NCI-H446 (cell line): ENCODE measurements at regions not wholly inside any gene's neighbourhood (a gene's known extent, or its start where the extent isn't known, plus 50 kb on each side); places are given as distances from the start of the nearest gene placed in this dataset.

ENCODE experiments used
- DNase-seq, 2 experiments: peaks; one replicate each; lab custom pipeline; 2025; lab: John Stamatoyannopoulos, UW

DNA sequence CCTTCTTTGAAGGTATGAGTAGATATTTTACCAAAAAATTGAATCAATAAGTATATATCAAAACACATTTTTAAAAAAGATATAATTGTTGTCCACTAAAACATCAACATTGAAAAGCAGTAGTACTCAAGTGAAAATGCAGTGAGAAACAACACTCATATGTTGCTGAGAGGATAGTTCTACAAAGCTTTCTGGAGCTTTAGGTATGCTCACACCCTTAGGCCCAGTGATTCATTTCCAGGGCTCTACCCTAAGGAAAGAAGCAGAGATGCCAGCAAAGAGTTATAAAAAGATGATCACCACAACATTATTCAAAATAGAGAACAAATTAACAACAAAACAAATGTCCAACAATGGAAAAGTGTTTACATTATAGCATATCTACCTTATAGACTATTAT, 197.3 kb upstream of the CCDC150 start:
- no peak for DNase-seq

DNA sequence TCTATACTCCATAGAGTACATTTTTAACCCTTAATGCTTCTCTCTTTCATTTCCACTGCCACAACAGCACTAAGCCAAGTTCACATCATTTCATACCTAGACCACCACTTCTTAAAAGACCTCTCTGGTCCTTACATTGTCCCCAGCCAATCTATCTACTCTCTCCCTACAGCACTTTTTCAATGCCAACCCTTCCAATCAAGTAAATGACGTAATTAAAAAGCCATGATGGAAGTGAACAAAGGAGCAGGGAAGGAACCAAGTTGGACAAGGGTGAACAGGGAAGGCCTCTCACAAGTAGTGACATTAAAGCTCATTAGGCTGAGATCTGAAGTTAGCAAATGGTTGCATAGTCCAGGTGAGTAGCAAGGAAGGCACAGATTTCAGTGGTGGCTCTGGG, 195.1 kb upstream of the CCDC150 start:
- no peak for DNase-seq

DNA sequence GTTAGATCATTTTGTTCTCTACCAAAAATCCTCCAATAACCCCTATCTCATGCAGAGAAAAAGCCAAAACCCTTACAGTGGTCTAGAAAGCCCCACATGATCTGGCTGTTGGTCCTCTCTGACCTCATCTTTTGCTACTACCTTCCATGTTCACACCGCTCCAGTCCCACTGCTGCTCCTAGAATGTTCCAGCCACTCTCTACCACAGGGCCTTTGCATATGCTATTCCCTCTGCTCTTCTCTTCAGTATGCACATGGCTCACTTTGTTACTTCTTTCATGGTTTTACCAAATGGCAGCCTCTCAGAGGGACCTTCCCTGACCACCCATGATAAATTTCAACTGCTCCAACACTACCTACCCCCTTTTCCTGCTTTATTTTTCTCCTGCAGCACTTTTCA, 193.5 kb upstream of the CCDC150 start:
- no peak for DNase-seq

DNA sequence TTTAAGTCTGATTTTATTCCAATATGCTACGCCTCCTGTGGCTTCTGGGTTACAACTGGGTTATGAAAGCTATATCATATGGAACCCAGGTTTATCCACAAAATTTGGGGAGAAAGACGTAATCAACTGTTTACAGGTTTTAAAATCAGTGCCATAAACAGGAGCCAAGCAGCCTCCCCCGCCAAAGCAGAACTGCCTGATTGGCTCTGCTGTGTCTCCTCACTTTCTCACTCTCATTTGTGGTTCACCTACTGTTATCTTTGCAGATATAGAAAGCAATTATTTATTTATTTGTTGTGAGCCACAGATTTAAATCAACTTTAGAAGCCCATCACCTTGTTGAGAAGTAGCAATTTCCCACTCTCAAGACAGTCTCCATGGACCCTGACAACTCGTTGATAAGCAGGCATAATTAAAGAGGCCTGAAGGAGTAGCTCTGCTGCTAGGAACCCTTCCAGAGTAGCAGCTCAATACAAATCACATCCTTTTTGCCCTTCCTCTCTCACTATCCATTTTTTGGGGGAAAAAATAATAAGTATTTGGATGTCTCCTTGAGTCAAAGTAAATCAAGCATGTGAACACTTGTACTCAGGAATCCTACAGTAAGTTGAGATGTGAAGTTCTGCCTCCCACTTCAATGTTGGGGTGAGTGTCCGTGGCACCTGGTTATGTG, 191.0 kb upstream of the CCDC150 start:
- DNase-seq = no peak

DNA sequence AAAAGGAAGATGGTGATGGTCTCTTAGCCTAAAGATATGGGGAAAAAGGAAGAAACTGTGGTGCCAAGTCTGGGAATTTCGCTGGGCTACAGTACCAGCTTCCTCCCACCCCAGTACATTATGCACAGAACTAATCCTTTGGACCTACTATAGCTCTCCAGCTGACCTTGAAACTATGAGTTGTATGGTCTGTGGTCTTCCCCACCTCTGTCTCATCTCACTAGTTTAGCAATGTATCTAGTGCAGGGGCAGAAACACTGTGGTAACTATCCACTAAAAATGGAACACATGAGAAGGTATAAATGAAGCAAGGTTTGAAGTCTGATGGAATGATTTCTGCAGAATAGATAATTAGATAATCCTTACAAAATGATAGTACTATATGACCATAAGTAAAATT, 190.4 kb upstream of the CCDC150 start:
- no peak for DNase-seq

DNA sequence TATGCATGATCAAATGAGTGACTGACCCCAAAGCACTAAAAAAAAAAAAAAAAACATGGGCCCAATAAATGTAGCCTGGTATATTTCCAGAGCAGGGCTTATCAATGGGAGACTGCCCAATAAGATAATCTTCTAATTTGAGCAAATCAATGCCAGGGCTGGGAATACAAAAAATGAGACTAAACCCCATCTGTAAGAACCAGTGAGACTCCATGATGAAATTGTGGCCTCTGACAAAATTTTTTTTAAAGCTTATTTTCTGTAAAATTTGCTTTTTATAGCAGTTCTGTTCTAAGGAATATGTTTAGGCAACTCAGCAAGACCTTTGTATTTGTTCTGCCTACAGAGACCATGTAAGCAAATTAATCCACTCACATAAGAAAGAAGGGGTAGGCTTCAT, 186.8 kb upstream of the CCDC150 start:
- no peak for DNase-seq

DNA sequence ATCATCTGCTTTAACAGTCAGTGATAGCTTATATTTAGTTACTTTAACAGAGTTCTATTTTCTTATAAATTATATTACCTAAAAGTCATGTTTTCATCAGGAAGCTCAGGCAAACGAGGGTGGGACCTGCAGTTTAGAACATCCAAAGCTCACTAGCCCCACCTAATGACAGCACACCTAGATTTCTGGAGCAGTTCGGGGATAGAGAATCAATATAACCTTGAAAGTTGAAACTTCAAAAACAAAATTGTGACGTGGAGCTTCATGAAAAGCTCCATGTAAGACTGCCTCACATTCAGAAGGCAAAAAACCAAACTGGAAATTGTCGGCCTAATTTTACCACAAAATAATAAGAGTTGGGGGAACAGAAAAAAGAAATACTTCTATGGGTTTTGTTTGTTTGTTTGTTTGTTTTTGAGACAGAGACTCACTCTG, 185.9 kb upstream of the CCDC150 start:
- peak in 1 of 2 experiments; percentile 16 for DNase-seq

DNA sequence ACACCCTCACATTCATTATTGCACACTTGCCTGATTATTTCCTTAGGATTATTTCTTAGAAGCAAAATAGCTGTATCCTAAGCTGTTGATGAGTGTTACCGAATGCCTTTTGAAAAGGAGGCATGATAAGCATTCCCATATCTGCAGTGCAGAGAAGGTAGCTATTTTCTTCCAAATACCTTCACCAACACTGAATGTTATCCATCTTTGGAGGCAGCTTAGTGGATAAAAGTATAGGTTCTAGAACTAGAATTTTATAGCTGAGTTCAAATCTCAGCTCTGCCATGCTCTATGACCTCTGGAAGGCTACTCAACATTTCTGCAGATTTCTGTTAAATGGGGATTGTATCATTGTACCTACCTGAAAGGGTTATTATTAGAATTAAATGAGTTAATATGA, 185.0 kb upstream of the CCDC150 start:
- no peak for DNase-seq

DNA sequence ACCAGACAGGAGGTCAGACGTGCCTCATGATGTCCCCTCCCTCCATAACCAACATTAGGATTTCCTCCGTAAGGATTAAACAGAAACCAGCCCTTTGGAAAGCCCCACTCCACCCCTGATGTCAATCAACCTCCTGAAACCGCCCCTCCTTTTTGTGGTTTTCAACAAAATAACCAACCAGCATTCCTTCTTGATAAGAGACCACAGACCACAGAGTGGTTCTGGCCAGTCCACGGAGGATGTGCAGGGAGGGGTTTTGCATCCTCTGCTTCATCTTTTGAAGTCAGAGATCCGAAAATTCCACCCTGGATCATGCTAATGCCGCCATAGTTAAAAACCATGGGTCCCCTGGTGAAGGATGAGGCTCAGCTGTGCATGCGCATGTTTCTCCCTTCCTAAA, 180.0 kb upstream of the CCDC150 start:
- no peak for DNase-seq

DNA sequence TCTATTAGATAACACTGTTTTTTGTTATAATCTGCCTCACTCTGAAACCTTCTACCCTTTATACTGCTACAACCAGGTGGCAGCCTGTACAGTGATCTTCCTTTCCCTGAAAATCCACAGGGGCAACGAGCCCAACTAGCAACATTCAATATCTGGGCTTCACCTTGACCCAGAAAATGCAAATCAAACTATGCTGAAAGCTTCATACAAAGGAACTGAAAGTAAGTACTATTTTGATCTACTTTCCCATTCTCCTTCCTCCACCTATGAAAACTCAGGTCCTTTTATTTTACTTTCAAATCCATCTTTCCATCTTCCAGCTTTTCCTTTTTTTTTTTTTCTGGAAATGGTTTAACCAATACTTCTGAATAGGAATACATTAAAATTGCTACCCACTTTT, 175.8 kb upstream of the CCDC150 start:
- DNase-seq = no peak

DNA sequence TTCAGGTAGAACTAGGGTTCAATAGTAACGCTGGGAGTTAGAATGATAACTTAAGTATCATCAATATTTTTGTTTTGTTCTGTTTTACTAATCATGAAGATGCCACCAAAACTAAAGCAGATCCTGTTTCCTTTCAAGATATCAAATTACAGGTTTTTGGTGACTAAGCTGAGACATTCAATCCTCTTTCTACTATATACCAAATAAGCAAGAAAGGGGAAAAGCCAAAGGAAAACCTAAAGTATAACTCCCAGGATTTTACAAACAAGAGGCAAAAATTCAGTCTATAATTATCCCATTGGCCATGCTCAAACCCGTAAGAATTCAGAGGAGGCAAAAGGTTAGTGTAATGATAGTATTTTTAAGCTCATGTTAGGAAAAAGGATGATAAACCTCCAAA, 175.2 kb upstream of the CCDC150 start:
- no peak for DNase-seq

DNA sequence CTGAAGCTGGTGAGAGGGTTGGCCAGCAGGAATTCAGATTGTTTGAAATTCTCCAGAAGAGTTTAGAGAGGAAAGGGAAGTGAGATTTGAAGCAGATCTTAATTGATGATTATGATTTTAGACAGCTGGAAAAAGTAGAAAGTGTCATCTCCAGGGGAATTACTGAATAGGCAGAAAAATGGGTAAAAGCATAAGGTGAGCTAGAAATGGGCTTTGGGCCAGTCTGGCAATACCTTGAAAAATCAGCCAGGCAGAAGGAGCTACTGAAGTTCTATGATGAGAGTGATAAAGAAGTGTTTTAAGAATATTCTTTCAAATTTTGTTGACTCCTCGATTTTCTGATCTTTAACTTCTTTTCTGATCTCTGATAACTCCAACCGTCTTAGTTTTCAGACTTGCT, 172.9 kb upstream of the CCDC150 start:
- DNase-seq = no peak

DNA sequence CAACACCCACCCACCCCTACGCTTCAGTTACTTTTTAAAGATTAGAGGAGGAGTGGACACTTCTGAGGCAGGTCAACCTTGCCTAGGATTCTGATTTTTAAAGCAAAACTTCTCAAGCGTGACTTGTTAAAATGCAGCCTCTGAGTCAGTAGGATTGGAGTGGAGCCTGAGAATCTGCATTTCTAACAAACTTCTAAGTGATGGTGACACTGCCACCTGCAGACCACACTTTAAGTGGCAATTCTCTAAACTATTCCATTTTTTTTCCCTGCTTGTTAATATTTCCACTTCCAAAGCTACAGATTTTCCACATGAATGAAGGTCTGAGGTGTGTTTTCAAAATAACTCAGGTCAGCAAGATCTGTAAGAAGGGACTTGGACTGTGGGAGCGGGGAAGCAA, 171.1 kb upstream of the CCDC150 start:
- DNase-seq = no peak

DNA sequence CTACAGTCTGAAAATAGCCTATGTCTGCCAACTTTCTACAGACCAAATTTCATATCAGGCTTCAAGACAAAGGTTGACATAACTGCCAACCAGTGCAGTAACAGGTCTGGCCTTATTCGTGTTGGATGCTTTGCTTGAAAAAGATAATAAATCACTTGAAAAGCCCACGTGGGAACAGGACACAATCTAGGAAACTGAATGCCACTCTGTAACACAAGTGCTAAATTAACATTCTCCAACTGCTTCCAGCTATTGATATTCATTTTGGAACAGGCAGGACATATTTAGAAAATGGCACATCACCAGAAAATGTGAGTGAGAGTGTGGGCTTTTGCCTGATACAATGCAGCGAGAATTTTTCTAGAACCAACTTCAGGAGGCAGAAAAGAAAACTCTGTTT, 165.9 kb upstream of the CCDC150 start:
- DNase-seq = peak; percentile 65 to 88

DNA sequence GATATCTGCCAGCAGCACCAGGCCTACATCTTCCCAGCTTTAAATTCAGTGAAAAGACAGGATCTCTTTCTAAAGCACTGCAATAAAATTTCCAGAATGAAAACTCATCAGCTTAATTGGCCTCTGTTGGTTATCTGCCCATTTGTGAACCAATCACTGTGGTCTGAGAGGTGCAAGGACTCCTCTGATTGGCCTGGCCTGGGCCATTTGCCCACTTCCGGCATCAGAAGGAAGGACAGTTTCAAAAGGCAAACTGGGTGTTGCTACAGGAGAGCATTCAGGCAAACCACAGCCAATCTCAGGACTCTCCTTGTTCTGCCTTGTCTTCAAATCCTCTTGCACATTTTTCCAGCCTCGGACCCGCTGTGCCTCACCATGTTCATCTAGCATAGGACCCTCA, 163.9 kb upstream of the CCDC150 start:
- no peak for DNase-seq

DNA sequence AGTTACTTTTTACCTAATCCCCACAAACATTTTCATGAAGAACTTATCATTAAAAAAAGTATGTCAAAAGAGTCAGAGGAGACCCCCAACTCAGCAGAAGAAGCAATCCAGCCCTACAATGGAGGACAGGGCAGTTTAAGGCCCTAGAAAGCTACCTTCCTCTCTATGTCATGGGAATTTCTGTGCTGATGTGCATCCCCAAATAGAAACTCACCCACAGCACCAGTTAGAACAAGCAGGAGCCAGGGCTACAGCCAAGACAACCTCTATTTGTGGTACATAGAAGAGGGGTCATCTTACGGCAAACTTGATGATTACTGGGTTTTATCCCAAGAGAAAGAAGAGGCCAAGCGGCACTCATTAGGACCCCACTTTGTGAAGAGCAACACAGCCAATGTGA, 160.9 kb upstream of the CCDC150 start:
- DNase-seq = no peak

DNA sequence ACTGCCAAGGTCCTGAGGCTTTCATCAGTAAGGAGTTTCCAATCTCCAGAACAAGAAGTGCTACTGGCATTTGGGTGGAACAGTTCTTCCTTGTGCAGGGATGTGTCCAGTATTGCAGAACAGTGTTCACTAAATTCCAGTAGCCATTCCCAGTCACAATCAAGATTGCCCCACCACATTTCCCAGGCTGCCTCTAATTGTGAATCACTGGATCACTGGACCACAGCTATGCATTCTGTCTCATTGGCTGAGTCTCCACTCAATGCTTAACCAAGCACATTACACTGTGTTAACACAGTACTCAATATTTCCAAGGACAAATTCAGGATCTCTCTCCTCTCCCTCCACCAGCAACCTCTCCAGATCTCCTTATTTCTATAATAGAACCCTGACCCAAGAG, 160.2 kb upstream of the CCDC150 start:
- DNase-seq = peak in 1 of 2 experiments; percentile 54

DNA sequence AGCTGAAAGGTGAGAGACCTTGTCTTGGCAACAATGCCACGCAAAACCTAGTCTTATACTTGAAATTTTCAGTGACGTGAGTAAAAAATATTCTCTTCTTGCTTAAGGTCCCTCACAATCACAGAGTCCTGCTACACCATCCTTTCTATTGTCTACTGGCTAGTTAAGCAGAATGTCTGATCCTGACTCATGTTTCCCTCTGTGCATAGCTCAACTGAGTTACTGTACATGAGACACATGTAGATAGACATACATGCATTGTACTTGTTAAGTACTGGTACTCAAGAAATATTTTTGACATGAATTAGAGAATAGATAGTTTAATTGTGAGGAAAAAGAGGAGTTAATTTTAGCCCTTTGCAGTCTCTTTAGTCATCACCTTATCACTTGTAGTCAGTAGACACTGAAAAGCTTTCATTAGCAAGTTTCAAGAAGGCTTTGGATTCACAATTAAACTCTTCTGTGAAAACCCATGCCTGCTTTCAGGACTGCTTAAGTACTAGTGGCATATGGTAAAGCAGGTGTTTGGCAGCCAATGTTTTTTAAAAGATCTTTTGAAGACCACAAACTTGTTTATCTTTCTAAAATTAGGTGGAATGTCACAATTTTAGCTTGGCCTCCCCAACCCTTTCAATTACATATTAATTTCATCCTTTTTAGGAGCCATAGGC, 158.7 kb upstream of the CCDC150 start:
- peak; percentile 53 to 91 for DNase-seq

DNA sequence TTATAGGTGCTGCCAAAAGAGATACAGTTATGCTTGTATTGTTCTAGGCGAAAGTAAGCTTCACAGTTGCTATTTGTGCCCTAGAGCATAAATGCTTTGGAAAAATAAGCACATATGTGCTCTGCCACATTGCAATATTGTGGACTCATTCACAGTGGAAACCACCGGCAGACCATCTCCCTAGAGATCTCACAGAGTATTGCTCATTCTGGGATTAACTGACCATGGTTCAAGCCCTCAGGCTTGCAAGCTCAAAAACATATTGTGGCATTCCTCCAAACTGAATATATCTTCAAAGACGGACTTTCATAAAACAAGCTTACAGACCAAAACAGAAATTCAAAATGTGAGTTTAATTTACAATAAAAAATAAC, 158.2 kb upstream of the CCDC150 start:
- peak; percentile 53 to 91 for DNase-seq

DNA sequence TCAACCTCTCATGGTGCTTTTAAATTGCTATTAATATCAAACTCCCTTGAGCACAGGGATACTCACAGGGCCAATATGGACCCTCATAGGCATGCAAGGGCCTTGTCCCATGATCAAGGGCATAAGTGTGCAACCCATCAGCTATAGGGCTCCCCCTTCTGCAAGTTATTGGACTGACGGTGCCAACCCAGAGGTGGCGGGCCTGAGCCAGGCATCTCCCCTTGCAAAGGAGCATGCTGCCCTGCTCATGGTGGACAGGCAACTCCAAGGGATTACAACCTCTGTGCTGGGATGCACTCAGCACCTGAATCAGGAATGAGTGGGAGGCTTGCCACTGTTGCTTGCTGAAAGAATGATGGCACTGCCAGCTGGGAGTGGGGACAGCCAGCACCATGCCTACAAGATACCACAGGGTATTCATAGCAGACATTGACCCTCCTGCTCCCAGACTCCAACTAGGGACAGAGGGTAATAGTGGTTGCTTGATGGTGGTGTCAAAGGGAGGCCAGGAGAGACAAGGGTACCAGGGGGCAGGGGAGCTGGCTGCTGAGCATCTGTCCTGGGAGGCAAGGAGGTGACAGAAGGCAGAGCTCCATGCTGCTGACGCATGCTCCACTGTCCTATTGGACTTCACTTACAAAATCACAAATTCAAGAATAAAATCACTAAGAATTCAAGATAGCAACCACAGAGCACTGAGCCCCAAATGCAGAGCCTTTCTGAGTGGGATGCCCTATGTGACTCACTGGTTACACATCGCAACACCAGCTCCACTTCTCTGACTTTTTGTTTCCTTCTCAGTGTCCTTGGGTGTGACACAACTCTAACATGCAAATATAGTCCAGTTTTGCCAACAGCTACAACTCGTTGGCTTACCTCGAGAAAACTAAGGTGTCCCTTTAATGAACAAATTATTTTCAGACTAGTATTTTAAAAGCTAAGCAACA, 157.1 kb upstream of the CCDC150 start:
- no peak for DNase-seq

DNA sequence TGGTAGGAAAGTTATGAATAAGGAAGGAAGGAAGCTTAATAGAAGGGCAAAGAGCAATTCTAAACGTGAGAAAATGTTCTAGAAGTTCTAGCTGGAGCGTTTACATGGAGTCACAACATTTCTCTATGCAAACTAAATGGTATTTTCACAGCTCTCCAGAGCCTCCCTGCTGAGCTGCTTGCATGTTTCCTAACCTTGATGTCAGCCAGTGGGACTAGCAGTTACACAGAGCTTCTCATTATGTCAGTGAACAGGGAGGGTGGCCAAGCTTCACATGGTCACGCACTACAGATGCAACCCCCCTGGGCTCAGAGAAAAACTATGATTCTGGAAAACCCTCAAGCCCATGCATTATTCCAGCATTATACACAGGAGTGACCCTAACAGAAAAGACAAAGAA, 153.4 kb upstream of the CCDC150 start:
- no peak for DNase-seq

DNA sequence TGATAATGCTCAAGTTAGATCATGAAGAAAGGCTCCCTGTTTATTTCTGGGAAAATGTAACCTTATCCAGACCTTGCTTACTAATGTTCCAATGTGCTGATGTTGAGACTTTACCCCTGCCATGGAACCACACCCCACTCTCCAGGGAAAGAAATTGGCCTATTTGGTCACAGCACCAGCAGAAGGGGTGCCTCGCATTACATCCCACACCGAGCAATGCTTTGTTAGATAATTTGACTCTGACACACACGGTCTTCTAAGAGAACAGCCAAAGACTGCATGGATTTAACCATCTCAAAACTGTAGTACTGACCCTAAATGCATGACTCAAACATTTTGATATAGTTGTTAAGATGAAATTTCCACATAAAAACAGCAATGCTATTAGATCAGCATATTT, 152.1 kb upstream of the CCDC150 start:
- no peak for DNase-seq

DNA sequence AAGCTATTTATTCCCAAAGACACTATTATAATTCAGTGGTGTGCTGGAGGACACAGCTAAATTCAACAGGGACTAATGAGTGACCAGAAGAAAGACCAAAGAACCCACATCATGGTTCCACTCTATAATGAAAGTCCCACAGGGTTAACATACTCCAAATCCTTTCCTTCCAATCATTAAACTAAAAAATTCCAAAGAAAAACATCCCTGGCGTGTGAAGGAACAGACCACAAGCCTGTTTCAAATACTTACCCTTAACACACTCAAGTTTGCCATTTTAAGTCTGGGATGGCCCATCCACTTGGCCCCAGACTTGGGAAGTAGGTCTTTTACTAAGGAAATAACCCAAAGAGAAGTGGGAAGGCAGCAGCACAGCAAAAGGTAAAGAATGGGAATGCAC, 150.1 kb upstream of the CCDC150 start:
- no peak for DNase-seq
